Naive thymus-derived CD8-positive, alpha-beta T cell (primary cell): ENCODE measurements at regions not wholly inside any gene's neighbourhood (a gene's known extent, or its start where the extent isn't known, plus 50 kb on each side); places are given as distances from the start of the nearest gene placed in this dataset.
"Not testable (repeated sequence)": the region's sequence is repeated elsewhere in the genome, so short reads cannot be mapped to it uniquely, and the experiment has no call there.

Experiments used
- ATAC-seq, 2 donors: fragments of 150-1000 bp; cut with Tn5 transposase in 1 of 2; sonication (Bioruptor Pico), chemical (Tn5 transposase) in 1 of 2; 1 replicate in 1 of 2; 2 replicates in 1 of 2; pipeline ENCODE4 v1.10.0; 2021; ENCODE audit warnings: mild to moderate bottlenecking in 2 of 2, moderate library complexity in 2 of 2
- POLR2A ChIA-PET: fragments of 350-600 bp; sonication (Branson Sonifier 250); formaldehyde crosslinking; loops from one replicate; lab custom pipeline; 2021; ENCODE audit warnings: antibody characterized with exemption; lab: Charles Lee
- DNase-seq, 10 donors: peaks; one replicate each; pipeline versions ENCODE4 v3.0.0 to v3.0.0-alpha.2; 2020 to 2022
- H3K27ac Mint-ChIP-seq, 10 donors: one replicate each; pipeline ENCODE4 v1.8.0; 2020 to 2022; ENCODE audit warnings: mild to moderate bottlenecking in 10 of 10, mixed read lengths in 10 of 10, moderate library complexity in 4 of 10, inconsistent platforms in 1 of 10
- H3K27me3 Mint-ChIP-seq, 5 donors: one replicate each; pipeline ENCODE4 v1.8.0; 2021 to 2022; ENCODE audit warnings: mixed read lengths in 5 of 5
- H3K36me3 Mint-ChIP-seq, 3 donors: one replicate each; pipeline ENCODE4 v1.8.0; 2020 to 2022; ENCODE audit warnings: mixed read lengths in 3 of 3, mild to moderate bottlenecking in 2 of 3, inconsistent platforms in 1 of 3
- H3K4me1 Mint-ChIP-seq, 4 donors: one replicate each; pipeline ENCODE4 v1.8.0; 2021 to 2022; ENCODE audit warnings: mixed read lengths in 4 of 4
- H3K4me3 Mint-ChIP-seq, 10 donors: one replicate each; pipeline ENCODE4 v1.8.0; 2020 to 2022; ENCODE audit warnings: mild to moderate bottlenecking in 10 of 10, mixed read lengths in 10 of 10, moderate library complexity in 6 of 10, inconsistent platforms in 1 of 10
- H3K9me3 Mint-ChIP-seq, 9 donors: one replicate each; pipeline ENCODE4 v1.8.0; 2020 to 2022; ENCODE audit warnings: mixed read lengths in 9 of 9, mild to moderate bottlenecking in 3 of 9, inconsistent platforms in 1 of 9, moderate library complexity in 1 of 9

DNA sequence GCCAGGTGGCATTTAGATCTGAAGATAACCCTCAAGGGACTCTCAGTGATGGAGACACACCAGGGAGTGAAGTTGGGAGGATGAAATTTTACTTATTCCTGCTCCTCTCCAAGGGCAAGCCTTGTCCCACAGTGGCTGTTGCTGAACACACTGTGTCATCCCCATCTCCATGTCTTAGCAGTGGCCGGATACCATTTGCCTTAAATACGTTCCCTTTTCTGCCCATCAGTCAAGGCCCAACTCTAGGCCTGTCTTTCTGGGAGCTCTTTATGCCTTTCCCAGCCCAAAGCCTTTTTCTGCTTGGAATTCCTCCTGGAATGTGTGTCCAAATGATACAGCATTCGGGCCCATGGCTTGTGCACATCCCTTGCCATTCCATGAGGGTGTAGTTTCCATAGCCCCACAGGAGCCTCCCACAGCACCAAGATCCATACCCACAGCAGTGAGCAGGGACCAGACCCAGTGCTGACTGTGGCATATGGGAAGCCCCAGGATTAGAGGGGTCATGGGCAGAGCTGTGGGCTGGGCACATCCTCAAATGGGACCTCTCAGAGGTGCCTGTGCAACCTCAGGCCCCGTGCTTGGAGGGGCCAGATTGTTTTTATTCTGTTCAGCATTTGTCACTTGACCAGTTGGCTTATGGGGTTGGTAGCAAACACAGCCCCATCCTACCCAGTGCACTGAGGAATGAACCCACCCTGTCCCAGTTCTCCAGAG, 63.7 kb upstream of the PRR23C start:
- Mint-ChIP-seq H3K27ac (no peak overlapping the region), H3K4me1 (peaks cover 0 to 10% (median 7%) of the 10 kb centered on the region in 4 donors), H3K27me3 (peaks cover 4 to 44% (median 24%) of the 10 kb centered on the region in 5 donors), H3K9me3 (no peaks in the 10 kb centered on the region), H3K4me3 (no peak overlapping the region), H3K36me3 (no peaks in the 10 kb centered on the region)
- no peak for DNase-seq
- POLR2A ChIA-PET, result no interaction called here
- ATAC-seq, result no peak

DNA sequence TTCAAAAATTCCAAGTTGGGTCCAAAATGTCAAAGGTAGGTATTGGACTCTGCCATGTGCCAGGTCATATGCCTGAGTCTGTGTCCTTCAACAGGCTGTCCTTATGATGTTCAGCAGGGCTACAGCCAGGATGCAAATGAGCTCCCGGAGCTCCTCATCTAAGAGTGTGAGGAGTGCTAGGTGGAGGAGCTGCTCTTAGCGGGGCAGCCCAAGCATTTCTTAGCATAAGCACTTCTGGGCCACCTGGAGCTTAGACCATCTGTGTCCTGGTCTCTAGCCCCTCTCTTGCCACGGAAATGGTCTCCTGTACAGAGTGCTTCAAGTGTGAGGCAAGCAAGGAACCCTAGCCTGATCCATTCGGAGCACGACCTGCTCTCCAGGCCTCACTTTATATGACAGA, 64.6 kb upstream of the PRR23C start:
- POLR2A ChIA-PET, result no interaction called here

DNA sequence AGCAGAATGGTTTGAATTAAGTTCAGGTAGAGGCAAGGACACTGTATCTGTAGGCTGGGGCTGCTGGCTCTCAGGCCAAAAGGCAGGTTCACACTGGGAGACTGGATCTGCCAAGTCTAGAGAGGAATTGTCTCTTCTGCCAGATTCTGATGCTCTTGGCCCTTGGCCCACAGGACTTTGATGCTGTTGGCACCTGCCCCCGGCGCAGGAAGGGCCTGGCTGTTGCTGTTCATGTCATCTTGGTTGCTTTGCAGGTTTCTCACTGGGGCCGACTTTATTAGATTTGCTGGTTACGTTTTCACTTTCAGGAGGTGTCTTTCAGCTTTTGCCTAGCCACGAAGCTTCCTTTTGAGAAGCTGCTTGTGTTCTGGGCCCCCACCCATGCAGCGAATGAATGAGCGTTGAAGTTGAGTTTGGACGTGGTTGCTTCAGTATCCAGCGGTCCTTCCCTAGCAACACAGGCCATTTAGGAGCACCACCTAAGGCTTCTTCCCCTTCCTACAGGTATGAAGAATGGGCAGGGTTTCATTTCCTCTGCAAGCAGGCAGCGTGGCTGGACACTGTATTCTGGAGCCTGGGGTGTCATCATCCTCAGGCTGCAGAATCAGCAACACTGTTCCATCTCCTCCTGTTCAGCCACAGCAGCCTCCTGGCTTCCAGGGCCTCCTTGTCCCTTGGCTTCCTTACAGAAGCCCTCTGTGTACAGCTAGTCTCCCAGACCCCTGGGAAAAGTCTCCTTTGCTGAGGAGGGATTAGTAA, 65.6 kb upstream of the PRR23C start:
- Mint-ChIP-seq H3K4me1 (peaks cover 0 to 10% (median 7%) of the 10 kb centered on the region in 4 donors), H3K27me3 (peaks cover 3 to 42% (median 25%) of the 10 kb centered on the region in 5 donors), H3K36me3 (no peaks in the 10 kb centered on the region), H3K4me3 (no peak overlapping the region), H3K27ac (no peak overlapping the region), H3K9me3 (no peaks in the 10 kb centered on the region)
- DNase-seq (no peak), ATAC-seq (no peak)
- POLR2A ChIA-PET, result no interaction called here

More for the DNA sequence above, 64.6 kb upstream of the PRR23C start:
- DNase-seq, result no peak
- Mint-ChIP-seq H3K27ac (no peak overlapping the region), H3K4me1 (peaks cover 0 to 10% (median 7%) of the 10 kb centered on the region in 4 donors), H3K4me3 (no peak overlapping the region), H3K36me3 (no peaks in the 10 kb centered on the region), H3K9me3 (no peaks in the 10 kb centered on the region), H3K27me3 (peaks cover 3 to 42% (median 25%) of the 10 kb centered on the region in 5 donors)
- no peak for ATAC-seq

DNA sequence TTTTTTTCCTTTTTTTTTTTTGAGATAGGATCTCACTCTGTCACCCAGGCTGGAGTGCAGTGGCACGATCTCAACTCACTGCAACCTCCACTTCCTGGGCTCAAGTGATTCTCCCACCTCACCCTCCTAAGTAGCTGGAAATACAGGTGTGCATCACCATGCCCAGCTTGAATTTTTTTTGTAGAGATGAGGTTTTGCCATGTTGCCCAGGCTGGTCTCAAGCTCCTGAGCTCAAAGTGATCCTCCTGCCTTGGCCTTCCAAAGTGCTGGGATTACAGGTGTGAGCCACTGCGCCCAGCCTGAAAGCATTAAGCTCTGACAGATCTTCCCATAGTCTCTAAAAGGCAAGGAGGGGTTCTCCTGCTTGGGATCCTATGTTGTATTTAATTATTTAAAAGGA, 66.2 kb upstream of the PRR23C start:
- H3K27ac Mint-ChIP-seq, H3K9me3 Mint-ChIP-seq, H3K4me3 Mint-ChIP-seq, H3K36me3 Mint-ChIP-seq, H3K4me1 Mint-ChIP-seq, POLR2A ChIA-PET, ATAC-seq, DNase-seq: not testable (repeated sequence)
- peaks cover 3 to 42% (median 25%) of the 10 kb centered on the region in 5 donors for H3K27me3 Mint-ChIP-seq

DNA sequence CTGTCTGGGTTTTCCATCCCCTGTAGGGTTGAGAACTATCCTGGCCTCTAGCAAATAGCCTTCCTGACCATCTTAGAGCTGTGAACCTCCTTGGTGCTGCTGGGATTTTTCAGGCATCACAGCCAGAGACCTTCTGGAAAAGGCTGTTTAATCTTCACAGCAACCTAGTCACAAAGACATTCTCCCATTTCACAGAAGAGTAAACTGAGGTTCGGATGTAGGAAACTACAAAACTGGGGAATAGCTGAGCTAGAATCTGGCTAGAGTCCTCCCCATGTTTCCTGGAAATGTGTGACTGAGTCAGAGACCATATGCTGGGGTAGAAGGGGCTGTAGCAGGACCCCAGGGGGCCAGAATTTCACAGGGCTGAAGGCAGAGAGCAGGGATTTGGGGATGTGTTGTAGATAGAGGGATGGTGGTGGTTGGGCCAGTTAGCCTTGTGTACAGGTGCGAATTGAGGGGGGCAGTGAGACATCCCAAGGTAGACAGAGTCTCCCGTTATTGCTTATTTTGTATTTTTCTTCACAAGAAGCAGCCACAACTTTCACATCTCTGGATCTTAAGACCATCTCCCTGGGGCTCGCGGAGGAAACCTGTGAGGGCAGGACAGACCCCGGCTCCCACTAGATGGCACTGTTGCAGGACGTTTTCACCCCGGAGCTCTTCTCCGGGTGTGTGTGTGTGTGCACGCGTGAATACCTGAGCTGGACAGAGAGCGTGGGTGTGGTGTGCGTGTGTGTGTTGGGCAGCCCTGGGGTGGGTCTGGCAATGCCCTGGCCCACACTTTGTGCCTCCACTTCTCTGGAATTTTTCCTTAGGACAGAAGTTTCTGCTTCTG, 66.9 kb upstream of the PRR23C start:
- ATAC-seq, result peak; percentile 59 to 70
- no peaks in the 10 kb centered on the region for H3K36me3 Mint-ChIP-seq
- H3K4me1 Mint-ChIP-seq, result peaks cover 0 to 10% (median 7%) of the 10 kb centered on the region in 4 donors
- H3K27ac Mint-ChIP-seq, result no peak overlapping the region
- H3K4me3 Mint-ChIP-seq, result no peak overlapping the region
- no peaks in the 10 kb centered on the region for H3K9me3 Mint-ChIP-seq
- POLR2A ChIA-PET, result no interaction called here
- peak in 9 of 10 donors; percentile 20 to 69 (median 40) for DNase-seq
- H3K27me3 Mint-ChIP-seq, result peaks cover 2 to 42% (median 25%) of the 10 kb centered on the region in 5 donors

DNA sequence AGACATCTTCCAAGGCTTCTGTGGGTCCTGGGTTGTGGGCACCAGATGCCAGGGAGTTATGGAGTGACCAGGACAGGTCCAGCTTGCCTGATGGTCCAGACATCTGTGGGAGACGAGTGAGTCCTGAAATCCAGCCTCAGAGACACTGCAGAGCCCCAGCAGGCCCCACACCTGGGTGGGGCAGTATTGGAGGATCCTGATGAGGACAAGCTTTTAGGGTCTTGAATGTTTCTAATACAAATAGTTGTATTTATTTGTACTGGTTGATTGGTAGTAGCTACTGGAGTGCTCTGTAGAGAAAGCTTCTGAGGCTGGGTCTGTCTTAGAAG, 67.5 kb upstream of the PRR23C start:
- H3K4me3 Mint-ChIP-seq, result no peak overlapping the region
- peaks cover 2 to 38% (median 22%) of the 10 kb centered on the region in 5 donors for H3K27me3 Mint-ChIP-seq
- ATAC-seq (no peak), DNase-seq (no peak)
- no peaks in the 10 kb centered on the region for H3K9me3 Mint-ChIP-seq
- no peaks in the 10 kb centered on the region for H3K36me3 Mint-ChIP-seq
- POLR2A ChIA-PET, result no interaction called here
- peaks cover 0 to 10% (median 7%) of the 10 kb centered on the region in 4 donors for H3K4me1 Mint-ChIP-seq
- H3K27ac Mint-ChIP-seq, result no peak overlapping the region

DNA sequence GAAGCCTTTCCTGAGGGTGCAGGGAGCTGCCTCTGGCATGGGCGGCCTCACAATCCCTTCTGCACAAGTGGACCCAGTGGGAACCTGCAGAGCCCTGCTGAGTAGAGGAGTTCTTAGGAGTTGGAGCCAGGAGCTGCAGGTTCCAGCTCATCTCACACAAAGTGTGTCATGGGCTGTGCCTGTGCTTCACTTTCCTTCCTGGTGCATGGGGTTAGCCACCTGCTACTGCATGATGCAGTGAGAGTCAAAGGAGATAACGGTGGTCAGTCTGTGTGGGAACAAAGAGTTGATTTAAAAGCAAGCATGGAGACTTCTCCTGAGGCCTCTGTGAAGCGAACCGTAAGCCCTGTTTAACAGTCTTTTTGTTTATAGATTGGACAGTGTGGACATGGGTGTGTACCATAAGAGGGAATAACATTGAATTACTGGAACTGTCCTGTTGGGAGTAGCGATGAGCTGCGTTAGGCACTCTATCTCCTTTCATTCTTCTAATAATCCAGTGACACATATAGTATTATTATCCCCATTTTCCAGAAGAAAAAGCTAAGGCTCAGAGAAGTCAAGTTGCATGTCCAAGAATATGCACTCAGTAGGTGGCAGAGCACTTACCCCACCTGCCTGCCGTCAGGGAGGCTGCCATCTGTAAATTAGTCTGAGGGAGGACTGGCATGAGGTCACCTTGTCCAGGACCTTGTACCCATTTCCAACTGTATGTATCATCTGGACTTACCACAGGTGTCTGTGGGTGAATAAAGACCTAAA, 68.7 kb upstream of the PRR23C start:
- POLR2A ChIA-PET, result no interaction called here
- DNase-seq (no peak), ATAC-seq (peak in 1 of 2 donors; percentile 31)
- H3K4me1 Mint-ChIP-seq, result peaks cover 1 to 10% (median 7%) of the 10 kb centered on the region in 4 donors
- H3K9me3 Mint-ChIP-seq, result no peaks in the 10 kb centered on the region
- peaks cover 2 to 32% (median 19%) of the 10 kb centered on the region in 5 donors for H3K27me3 Mint-ChIP-seq
- H3K4me3 Mint-ChIP-seq, result no peak overlapping the region
- H3K36me3 Mint-ChIP-seq, result no peaks in the 10 kb centered on the region
- peak overlapping the region in 1 of 10 donors; percentile 42 for H3K27ac Mint-ChIP-seq

DNA sequence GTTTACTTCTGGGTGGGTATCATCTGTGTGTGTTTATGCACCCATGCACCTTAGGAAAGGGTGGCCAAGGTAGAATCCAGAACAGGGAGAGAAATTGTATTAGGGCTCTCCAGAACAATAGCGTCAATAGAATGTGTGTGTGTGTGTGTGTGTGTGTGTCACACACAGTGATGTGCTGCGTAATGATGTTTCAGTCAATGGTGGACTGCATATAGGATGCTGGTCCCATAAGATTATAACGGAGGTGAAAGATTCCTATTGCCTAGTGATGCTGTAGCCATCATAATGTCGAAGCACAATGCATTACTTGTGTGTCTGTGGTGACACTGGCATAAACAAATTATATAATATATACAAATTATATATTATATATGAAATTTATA, 69.3 kb upstream of the PRR23C start:
- Mint-ChIP-seq H3K36me3 (no peaks in the 10 kb centered on the region), H3K27me3 (peaks cover 2 to 32% (median 19%) of the 10 kb centered on the region in 5 donors), H3K9me3 (no peaks in the 10 kb centered on the region), H3K4me3 (no peak overlapping the region), H3K4me1 (peaks cover 1 to 10% (median 7%) of the 10 kb centered on the region in 4 donors), H3K27ac (no peak overlapping the region)
- POLR2A ChIA-PET, result no interaction called here
- DNase-seq (peak in 1 of 10 donors; percentile 16), ATAC-seq (no peak)

DNA sequence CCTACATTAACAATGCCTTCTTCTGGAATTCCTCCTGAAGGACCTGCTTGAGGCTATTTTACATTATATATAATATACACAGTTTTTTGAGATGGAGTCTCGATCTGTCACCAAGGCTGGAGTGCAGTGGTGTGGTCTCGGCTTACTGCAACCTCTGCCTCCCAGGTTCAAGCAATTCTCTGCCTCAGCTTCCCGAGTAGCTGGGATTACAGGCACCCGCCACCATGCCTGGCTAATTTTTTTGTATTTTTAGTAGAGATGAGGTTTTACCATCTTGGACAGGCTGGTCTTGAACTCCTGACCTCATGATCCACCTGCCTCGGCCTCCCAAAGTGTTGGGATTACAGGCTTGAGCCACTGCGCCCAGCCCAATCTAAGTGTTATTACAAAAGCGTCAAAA, 71.9 kb upstream of the PRR23C start:
- not testable (repeated sequence) for H3K4me1 Mint-ChIP-seq
- POLR2A ChIA-PET, result interaction anchor here (0.6 kb wide), 1 partner anchor 752 kb away, joined by 3 read pairs; no protein-coding TSS in a partner anchor

DNA sequence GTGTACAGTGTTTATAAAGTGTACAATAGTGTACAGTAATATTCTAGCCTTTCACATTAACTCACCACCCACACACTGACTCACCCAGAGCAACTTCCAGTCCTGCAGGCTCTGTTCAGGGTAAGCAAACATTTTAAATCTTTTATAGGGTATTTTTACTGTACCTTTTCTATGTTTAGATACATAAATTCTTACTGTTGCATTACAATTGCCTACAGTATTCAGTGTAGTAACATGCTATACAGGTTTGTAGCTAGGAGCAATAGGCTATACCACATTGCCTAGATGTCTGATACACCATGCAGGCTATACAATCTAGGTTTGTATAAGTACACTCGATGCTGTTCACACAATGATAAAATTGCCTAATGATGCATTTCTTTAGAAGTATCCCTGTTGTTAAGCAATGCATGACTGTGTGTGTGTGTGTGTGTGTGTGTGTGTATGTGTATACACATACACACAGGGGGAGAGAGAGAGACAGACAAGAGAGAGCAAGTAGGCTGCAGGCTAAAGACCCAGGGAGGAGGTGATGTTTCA, 72.5 kb upstream of the PRR23C start:
- DNase-seq, result no peak

More for the DNA sequence above, 71.9 kb upstream of the PRR23C start:
- H3K9me3 Mint-ChIP-seq, H3K4me3 Mint-ChIP-seq, H3K36me3 Mint-ChIP-seq, ATAC-seq, DNase-seq: not testable (repeated sequence)
- H3K27ac Mint-ChIP-seq, result peak overlapping the region in 1 of 10 donors; percentile 59
- H3K27me3 Mint-ChIP-seq, result peaks cover 0 to 20% (median 11%) of the 10 kb centered on the region in 5 donors

DNA sequence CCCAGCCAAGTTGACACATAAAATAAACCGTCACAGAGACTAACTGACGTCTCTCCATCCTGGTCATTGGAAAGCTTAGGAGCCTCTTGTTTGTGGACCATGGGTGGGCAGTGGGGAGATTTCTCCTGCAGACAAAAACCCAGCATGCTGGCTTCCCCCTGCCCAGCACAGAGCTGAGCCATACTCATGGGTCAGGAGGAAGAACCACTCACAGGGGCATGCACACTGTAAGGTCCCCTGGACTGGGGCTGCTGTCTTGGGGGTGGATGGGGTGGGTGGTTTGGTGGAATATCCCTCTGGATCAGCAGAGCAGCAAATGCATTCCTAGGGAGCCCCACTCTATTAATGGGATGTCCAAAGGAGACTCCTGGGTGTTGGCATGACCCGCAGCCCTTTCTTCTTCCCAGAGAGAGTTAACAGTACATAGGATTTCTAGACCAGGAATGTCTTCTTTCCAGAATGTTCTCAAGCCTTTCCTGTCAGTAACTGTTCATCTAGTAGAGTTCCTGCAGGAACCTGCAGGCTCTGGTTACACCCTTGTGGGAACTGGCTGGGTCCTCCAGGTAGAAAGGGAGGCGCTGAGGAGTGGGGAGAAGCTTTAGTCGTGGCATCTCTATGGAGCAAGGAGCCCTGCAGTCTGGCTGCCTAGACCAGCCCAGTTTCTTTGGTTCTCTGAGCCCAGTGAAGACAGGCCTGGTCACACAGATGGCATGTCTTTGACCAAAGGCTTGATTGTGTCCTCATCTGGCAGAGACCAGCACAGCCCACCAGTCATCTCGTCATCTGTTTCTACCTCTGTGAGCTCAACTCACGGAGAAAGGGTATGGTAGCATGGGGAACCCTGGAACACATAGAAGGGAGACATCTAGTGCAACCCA, 73.4 kb upstream of the PRR23C start:
- Mint-ChIP-seq H3K4me1 (peaks cover 0 to 1% (median 0%) of the 10 kb centered on the region in 4 donors), H3K27ac (no peak overlapping the region), H3K36me3 (no peaks in the 10 kb centered on the region), H3K4me3 (no peak overlapping the region), H3K9me3 (no peaks in the 10 kb centered on the region), H3K27me3 (peaks cover 0 to 8% (median 3%) of the 10 kb centered on the region in 5 donors)
- peak in 1 of 2 donors; percentile 10 for ATAC-seq
- POLR2A ChIA-PET, result no interaction called here
- no peak for DNase-seq

More for the DNA sequence above, 72.5 kb upstream of the PRR23C start:
- Mint-ChIP-seq H3K4me1 (peaks cover 0 to 1% (median under 1%) of the 10 kb centered on the region in 4 donors), H3K4me3 (no peak overlapping the region), H3K9me3 (no peaks in the 10 kb centered on the region), H3K27me3 (peaks cover 0 to 15% (median 6%) of the 10 kb centered on the region in 5 donors), H3K27ac (no peak overlapping the region), H3K36me3 (no peaks in the 10 kb centered on the region)
- POLR2A ChIA-PET, result interaction anchor here (0.6 kb wide), 1 partner anchor 752 kb away, joined by 3 read pairs; no protein-coding TSS in a partner anchor
- peak; percentile 41 to 45 for ATAC-seq
